ENCODE measurements at regions not wholly inside any gene's neighbourhood (a gene's known extent, or its start where the extent isn't known, plus 50 kb on each side); places are given as distances from the start of the nearest gene placed in this dataset.

DNA sequence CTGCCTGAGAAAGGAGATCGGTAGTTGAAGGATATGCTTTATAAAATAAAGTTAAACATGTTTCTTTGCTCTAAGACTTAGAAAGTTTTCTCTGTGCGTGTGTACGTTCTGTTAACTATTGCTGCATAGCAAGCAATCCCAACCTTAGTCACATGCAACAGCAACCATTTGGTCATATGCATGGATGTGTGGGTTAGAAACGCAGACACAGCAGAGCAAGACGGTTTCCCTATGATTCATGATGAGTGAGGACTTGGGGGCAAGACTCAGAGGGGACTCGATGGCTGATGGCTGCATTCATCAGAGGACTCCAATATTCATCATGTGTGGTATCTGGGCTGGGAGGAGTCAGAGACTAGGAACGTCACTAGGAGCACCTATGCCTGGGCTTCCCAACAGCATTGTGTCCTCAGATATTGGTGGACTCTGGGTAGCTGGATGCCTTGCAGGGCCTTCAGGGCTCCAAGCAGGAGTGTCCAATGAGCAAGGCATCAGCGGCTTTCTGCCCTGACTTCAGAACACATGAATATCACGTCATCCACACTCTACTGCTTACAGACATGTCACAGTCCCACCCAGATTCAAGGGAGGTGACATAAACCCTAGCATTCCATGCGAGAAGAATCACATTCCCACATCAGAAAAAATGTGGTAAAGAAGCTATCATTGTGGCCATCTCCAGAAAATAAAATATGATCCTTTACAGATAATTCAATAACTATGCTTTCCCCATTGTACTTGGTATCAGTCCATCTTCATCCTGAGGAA, 731.2 kb downstream of the TNS3 start:
- TF ChIP-seq, protein P1, sequence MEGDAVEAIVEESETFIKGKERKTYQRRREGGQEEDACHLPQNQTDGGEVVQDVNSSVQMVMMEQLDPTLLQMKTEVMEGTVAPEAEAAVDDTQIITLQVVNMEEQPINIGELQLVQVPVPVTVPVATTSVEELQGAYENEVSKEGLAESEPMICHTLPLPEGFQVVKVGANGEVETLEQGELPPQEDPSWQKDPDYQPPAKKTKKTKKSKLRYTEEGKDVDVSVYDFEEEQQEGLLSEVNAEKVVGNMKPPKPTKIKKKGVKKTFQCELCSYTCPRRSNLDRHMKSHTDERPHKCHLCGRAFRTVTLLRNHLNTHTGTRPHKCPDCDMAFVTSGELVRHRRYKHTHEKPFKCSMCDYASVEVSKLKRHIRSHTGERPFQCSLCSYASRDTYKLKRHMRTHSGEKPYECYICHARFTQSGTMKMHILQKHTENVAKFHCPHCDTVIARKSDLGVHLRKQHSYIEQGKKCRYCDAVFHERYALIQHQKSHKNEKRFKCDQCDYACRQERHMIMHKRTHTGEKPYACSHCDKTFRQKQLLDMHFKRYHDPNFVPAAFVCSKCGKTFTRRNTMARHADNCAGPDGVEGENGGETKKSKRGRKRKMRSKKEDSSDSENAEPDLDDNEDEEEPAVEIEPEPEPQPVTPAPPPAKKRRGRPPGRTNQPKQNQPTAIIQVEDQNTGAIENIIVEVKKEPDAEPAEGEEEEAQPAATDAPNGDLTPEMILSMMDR (conservative IDR thresholded peaks at IDR 0.05; ENCODE audit: low read depth, low read length), result no peak
- no peak for TF ChIP-seq POLR2A (IDR thresholded peaks at IDR 0.05; ENCODE audit: low read depth, low read length)
- no peak for TF ChIP-seq MXI1 (IDR thresholded peaks at IDR 0.05; ENCODE audit: borderline replicate concordance, low read depth, low read length)
- TF ChIP-seq RCOR1 (IDR thresholded peaks at IDR 0.05; ENCODE audit: insufficient replicate concordance, low read length), result no peak
- TF ChIP-seq CEBPB (IDR thresholded peaks at IDR 0.05; ENCODE audit: low read depth, low read length), result peak; percentile 87
- no peak for TF ChIP-seq RFX5 (IDR thresholded peaks at IDR 0.05; ENCODE audit: low read depth, low read length)
- TF ChIP-seq MAFK (IDR thresholded peaks at IDR 0.05; ENCODE audit: low read depth, low read length), result peak; percentile 40; the same call in 1 of the 2 replicates
- TF ChIP-seq, protein P2, sequence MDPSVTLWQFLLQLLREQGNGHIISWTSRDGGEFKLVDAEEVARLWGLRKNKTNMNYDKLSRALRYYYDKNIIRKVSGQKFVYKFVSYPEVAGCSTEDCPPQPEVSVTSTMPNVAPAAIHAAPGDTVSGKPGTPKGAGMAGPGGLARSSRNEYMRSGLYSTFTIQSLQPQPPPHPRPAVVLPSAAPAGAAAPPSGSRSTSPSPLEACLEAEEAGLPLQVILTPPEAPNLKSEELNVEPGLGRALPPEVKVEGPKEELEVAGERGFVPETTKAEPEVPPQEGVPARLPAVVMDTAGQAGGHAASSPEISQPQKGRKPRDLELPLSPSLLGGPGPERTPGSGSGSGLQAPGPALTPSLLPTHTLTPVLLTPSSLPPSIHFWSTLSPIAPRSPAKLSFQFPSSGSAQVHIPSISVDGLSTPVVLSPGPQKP (IDR thresholded peaks at IDR 0.05; ENCODE audit: borderline replicate concordance, low read depth, low read length), result no peak
- TF ChIP-seq MAZ (IDR thresholded peaks at IDR 0.05; ENCODE audit: borderline replicate concordance, low read depth, low read length), result no peak
- TF ChIP-seq RAD21 (IDR thresholded peaks at IDR 0.05; ENCODE audit: low read length), result no peak
- TF ChIP-seq FOS (IDR thresholded peaks at IDR 0.05; ENCODE audit: low read depth, low read length), result peak; percentile 63; the same call in 1 of the 2 replicates
- TF ChIP-seq, protein P3, sequence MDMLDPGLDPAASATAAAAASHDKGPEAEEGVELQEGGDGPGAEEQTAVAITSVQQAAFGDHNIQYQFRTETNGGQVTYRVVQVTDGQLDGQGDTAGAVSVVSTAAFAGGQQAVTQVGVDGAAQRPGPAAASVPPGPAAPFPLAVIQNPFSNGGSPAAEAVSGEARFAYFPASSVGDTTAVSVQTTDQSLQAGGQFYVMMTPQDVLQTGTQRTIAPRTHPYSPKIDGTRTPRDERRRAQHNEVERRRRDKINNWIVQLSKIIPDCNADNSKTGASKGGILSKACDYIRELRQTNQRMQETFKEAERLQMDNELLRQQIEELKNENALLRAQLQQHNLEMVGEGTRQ (IDR thresholded peaks at IDR 0.05; ENCODE audit: low read depth, low read length), result 0 out of 2 replicates have a peak, but pooled peaks have one; percentile 12
- TF ChIP-seq NFE2L2 (IDR thresholded peaks at IDR 0.05; ENCODE audit: low read depth, low read length), result no peak
- TF ChIP-seq BHLHE40 (IDR thresholded peaks at IDR 0.05; ENCODE audit: low read depth, low read length), result peak; percentile 37; the same call in 1 of the 2 replicates

Data from IMR-90 (cell line).